Testis (tissue), 2 donors: ENCODE measurements at regions not wholly inside any gene's neighbourhood (a gene's known extent, or its start where the extent isn't known, plus 50 kb on each side); places are given as distances from the start of the nearest gene placed in this dataset.

Experiments used
- POLR2A ChIP-seq: fragments of 450-650 bp; IDR thresholded peaks from one replicate; pipeline ENCODE4 v1.6.1; 2017; ENCODE audit warnings: antibody characterized with exemption, mild to moderate bottlenecking, moderate library complexity
- TF ChIP-seq, protein P1 (sequence below), 3 experiments: fragments of 450-650 bp in 2 of 3; fragments of 200-600 bp in 1 of 3; sonication (generic) in 1 of 3; IDR thresholded peaks; one replicate each; pipeline ENCODE4 v1.5.1; 2016 to 2019; ENCODE audit warnings: antibody characterized with exemption in 3 of 3, mild to moderate bottlenecking in 2 of 3, moderate library complexity in 1 of 3

DNA sequence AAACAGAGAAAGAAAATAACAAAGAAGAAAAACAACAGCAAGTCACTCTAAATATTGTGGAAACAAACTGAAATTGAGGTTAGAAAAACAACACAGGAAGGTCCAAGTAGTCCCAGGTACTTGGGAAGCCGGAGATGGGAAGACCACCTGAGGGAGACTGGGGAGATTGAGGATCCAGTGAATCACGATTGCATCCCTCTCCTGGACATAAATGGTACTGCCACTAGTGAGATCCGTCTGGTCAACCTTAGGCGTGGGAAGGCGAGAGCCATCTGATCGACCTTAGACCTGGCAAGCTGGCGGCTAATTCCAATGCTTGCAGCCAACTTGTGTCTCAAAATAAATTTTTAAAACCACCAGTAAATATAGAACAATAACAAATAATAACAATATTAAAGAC lies 81.9 kb downstream of the ZNF726 start:
- TF ChIP-seq, protein P1, sequence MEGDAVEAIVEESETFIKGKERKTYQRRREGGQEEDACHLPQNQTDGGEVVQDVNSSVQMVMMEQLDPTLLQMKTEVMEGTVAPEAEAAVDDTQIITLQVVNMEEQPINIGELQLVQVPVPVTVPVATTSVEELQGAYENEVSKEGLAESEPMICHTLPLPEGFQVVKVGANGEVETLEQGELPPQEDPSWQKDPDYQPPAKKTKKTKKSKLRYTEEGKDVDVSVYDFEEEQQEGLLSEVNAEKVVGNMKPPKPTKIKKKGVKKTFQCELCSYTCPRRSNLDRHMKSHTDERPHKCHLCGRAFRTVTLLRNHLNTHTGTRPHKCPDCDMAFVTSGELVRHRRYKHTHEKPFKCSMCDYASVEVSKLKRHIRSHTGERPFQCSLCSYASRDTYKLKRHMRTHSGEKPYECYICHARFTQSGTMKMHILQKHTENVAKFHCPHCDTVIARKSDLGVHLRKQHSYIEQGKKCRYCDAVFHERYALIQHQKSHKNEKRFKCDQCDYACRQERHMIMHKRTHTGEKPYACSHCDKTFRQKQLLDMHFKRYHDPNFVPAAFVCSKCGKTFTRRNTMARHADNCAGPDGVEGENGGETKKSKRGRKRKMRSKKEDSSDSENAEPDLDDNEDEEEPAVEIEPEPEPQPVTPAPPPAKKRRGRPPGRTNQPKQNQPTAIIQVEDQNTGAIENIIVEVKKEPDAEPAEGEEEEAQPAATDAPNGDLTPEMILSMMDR (IDR thresholded peaks at IDR 0.05) = peak in 2 of 3 experiments; percentile 22 to 38
- TF ChIP-seq POLR2A = no peak
